Keratinocyte (primary cell): ENCODE measurements at regions not wholly inside any gene's neighbourhood (a gene's known extent, or its start where the extent isn't known, plus 50 kb on each side); places are given as distances from the start of the nearest gene placed in this dataset.

Experiments
- DNase-seq: peaks from one replicate; pipeline ENCODE4 v3.0.0-alpha.2; 2011; ENCODE audit warnings: low read depth, missing footprints, low spot score
- FAIRE-seq: peaks from 2 replicates; lab custom pipeline; 2011; peaks lifted over from hg19 to GRCh38; lab: Jason Lieb, UNC
- H2AFZ ChIP-seq: 2 replicates; pipeline ENCODE4 v1.6.0; 2012; ENCODE audit warnings: low read length, control low read depth, inconsistent platforms; ENCODE audit not compliant: control insufficient read depth
- H3K27ac ChIP-seq: 2 replicates; pipeline ENCODE4 v1.5.1; 2011; ENCODE audit warnings: low read length; ENCODE audit not compliant: control insufficient read depth, insufficient read depth
- H3K27me3 ChIP-seq: 3 replicates; pipeline ENCODE4 v1.6.0; 2011; ENCODE audit warnings: low read length; ENCODE audit not compliant: control insufficient read depth, insufficient read depth; ENCODE audit errors: extremely low read depth
- H3K36me3 ChIP-seq, 2 experiments: 2 replicates in 1 of 2; 3 replicates in 1 of 2; pipeline ENCODE4 v1.5.1; 2011; ENCODE audit warnings: low read length in 2 of 2, mild to moderate bottlenecking in 1 of 2; ENCODE audit not compliant: control insufficient read depth in 2 of 2, insufficient read depth in 2 of 2; ENCODE audit errors: extremely low read depth in 1 of 2
- H3K4me1 ChIP-seq: 3 replicates; pipeline ENCODE4 v1.5.1; 2011; ENCODE audit warnings: low read length; ENCODE audit not compliant: control insufficient read depth, insufficient read depth; ENCODE audit errors: extremely low read depth
- H3K4me2 ChIP-seq: 3 replicates; pipeline ENCODE4 v1.6.0; 2011; ENCODE audit warnings: low read depth, low read length; ENCODE audit not compliant: control insufficient read depth, insufficient read depth; ENCODE audit errors: extremely low read depth
- H3K4me3 ChIP-seq, 3 experiments: fragments of 200-600 bp in 1 of 3; sonication (generic) in 1 of 3; 2 replicates in 2 of 3; 3 replicates in 1 of 3; pipeline ENCODE4 v1.5.1; 2011 to 2016; ENCODE audit warnings: low read length in 3 of 3, mild to moderate bottlenecking in 3 of 3, control low read depth in 2 of 3, inconsistent platforms in 1 of 3, low read depth in 1 of 3, mixed read lengths in 1 of 3, mixed run types in 1 of 3, moderate library complexity in 1 of 3; ENCODE audit not compliant: control insufficient read depth in 2 of 3, insufficient read depth in 2 of 3; ENCODE audit errors: extremely low read depth in 1 of 3
- H3K79me2 ChIP-seq: 2 replicates; pipeline ENCODE4 v1.6.0; 2012; ENCODE audit warnings: low read length; ENCODE audit not compliant: control insufficient read depth, insufficient read depth
- H3K9ac ChIP-seq: 3 replicates; pipeline ENCODE4 v1.6.0; 2011; ENCODE audit warnings: low read length; ENCODE audit not compliant: control insufficient read depth, insufficient read depth; ENCODE audit errors: extremely low read depth
- H3K9me1 ChIP-seq: 3 replicates; pipeline ENCODE4 v1.6.0; 2011; ENCODE audit warnings: low read length; ENCODE audit not compliant: control insufficient read depth, insufficient read depth; ENCODE audit errors: extremely low read depth
- H3K9me3 ChIP-seq: 2 replicates; pipeline ENCODE4 v1.5.1; 2012; ENCODE audit warnings: low read depth, low read length; ENCODE audit not compliant: control insufficient read depth
- H4K20me1 ChIP-seq: 3 replicates; pipeline ENCODE4 v1.6.0; 2011; ENCODE audit warnings: low read length; ENCODE audit not compliant: control insufficient read depth, insufficient read depth; ENCODE audit errors: extremely low read depth
- CTCF ChIP-seq, 3 experiments: IDR thresholded peaks in 1 of 3; conservative IDR thresholded peaks in 1 of 3; optimal IDR thresholded peaks in 1 of 3; 2 replicates in 2 of 3; 3 replicates in 1 of 3; pipeline versions ENCODE3 to v1.5.1; 2011; ENCODE audit warnings: low read length in 3 of 3, mild to moderate bottlenecking in 3 of 3, moderate library complexity in 2 of 3, control low read depth in 1 of 3, inconsistent platforms in 1 of 3; ENCODE audit not compliant: insufficient read depth in 2 of 3; ENCODE audit errors: extremely low read depth in 1 of 3
- EZH2 ChIP-seq: IDR thresholded peaks from one replicate; pipeline ENCODE4 v1.6.1; 2012; ENCODE audit warnings: inconsistent platforms, mild to moderate bottlenecking, low read length, moderate library complexity
- dilution Hi-C: fragments of 300-500 bp; cut with MboI; formaldehyde crosslinking; loops from one replicate; pipeline ENCODE4 v1.7.0; 2020; ENCODE audit warnings: low sequenced_read_pairs; ENCODE audit not compliant: extremely low pct_ligation_motif_present

DNA sequence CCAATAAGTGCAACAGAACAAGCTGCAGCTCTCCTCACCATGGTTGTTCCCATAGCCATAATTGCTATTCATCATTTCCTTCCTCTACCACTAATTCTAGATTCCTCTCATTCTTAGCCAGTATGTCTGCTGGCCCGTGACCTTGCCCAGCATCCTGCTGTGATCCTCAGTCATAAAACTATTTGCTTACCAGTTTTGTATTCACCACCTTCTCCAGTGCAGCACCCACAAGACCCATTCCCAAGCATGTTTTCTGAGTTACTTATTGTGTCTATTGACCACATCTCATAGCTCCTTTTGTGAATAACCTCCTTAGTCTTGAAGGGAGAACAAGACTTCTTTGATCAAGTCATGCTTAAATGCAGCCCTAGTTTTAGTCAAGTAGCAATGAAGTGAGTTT is 488.0 kb upstream of the CTNND2 start:
- Histone ChIP-seq H4K20me1 (no peaks in the 10 kb centered on the region), H3K27ac (no peak overlapping the region), H3K9me3 (no peaks in the 10 kb centered on the region), H3K9me1 (no peaks in the 10 kb centered on the region), H3K4me1 (no peaks in the 10 kb centered on the region), H3K4me3 (no peak overlapping the region), H3K27me3 (no peaks in the 10 kb centered on the region), H2AFZ (no peak overlapping the region), H3K9ac (no peak overlapping the region), H3K36me3 (no peaks in the 10 kb centered on the region), H3K4me2 (no peak overlapping the region), H3K79me2 (no peaks in the 10 kb centered on the region)
- FAIRE-seq (no peak), DNase-seq (no peak)
- TF ChIP-seq EZH2, result no peak
- no peak for TF ChIP-seq CTCF (optimal IDR thresholded peaks at IDR 0.05 in 1 of 3, IDR thresholded peaks at IDR 0.05 in 1 of 3, conservative IDR thresholded peaks at IDR 0.05 in 1 of 3; ENCODE audit: extremely low read depth in 1 of 3, insufficient read depth in 2 of 3, low read length in 3 of 3)
- dilution Hi-C loops, result no loop called here

DNA sequence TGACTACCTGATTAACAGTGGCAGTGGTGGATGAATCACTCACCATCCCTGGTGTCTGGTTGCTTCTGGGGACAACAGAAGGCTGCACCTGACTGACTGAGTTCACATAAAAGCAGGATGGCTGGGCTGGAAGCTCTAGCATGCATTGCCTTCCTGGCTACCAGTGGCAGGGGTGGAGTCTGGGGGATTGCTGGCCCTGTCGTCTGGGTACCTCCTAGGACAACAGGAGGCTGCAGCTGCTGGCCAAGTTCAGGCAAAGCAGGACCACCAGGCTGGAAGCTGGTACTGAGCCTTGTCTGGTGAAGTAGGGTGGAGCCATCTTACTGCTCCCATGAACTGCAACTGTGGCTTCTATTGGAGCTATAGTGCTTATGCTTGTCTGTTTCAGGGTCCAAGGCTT is 480.8 kb upstream of the CTNND2 start:
- Histone ChIP-seq H3K9ac (no peak overlapping the region), H3K9me3 (peaks cover 7% of the 10 kb centered on the region), H3K27me3 (no peaks in the 10 kb centered on the region), H3K79me2 (no peaks in the 10 kb centered on the region), H3K36me3 (no peaks in the 10 kb centered on the region), H3K27ac (no peak overlapping the region), H2AFZ (no peak overlapping the region), H3K4me3 (no peak overlapping the region), H3K4me1 (no peaks in the 10 kb centered on the region), H3K4me2 (no peak overlapping the region), H3K9me1 (no peaks in the 10 kb centered on the region), H4K20me1 (no peaks in the 10 kb centered on the region)
- TF ChIP-seq EZH2, result no peak
- TF ChIP-seq CTCF (optimal IDR thresholded peaks at IDR 0.05 in 1 of 3, IDR thresholded peaks at IDR 0.05 in 1 of 3, conservative IDR thresholded peaks at IDR 0.05 in 1 of 3; ENCODE audit: extremely low read depth in 1 of 3, insufficient read depth in 2 of 3, low read length in 3 of 3), result no peak
- FAIRE-seq (no peak), DNase-seq (no peak)
- dilution Hi-C loops, result no loop called here
